ENCODE measurements at regions not wholly inside any gene's neighbourhood (a gene's known extent, or its start where the extent isn't known, plus 50 kb on each side); places are given as distances from the start of the nearest gene placed in this dataset.

- no peak for DNase-seq (ENCODE audit: low spot score)
- no peak overlapping the region for H3K27ac ChIP-seq
- H3K9me2 ChIP-seq (replicated peaks; ENCODE audit: insufficient read depth) = no peaks in the 10 kb centered on the region
- H3K4me1 ChIP-seq (ENCODE audit: insufficient read depth) = no peaks in the 10 kb centered on the region
- no peak overlapping the region for H3K4me2 ChIP-seq
- H2AFZ ChIP-seq = no peak overlapping the region
- WGBS (ENCODE audit: low lambda C conversion rate, missing lambda C conversion rate) = 92% methylated on average over 4 of the region's 4 CpGs
- no peak overlapping the region for H3K4me3 ChIP-seq
- no peak for TF ChIP-seq EZH2 (IDR thresholded peaks at IDR 0.05; ENCODE audit: borderline replicate concordance)
- no peaks in the 10 kb centered on the region for H3K27me3 ChIP-seq
- H3K36me3 ChIP-seq (replicated peaks; ENCODE audit: insufficient read depth, low read depth) = no peaks in the 10 kb centered on the region
- H3K79me2 ChIP-seq = no peaks in the 10 kb centered on the region
- no peaks in the 10 kb centered on the region for H3K9me3 ChIP-seq (ENCODE audit: low read depth)
- H4K20me1 ChIP-seq (ENCODE audit: insufficient read depth, poor library complexity, severe bottlenecking) = no peaks in the 10 kb centered on the region
Observed at GRCh38 chr9:84405667-84406066, 65.1 kb upstream of the SLC28A3 start.

GRCh38 chr9:84408416-84408815 lies 67.9 kb upstream of the SLC28A3 start:
- H3K9me3 ChIP-seq (ENCODE audit: low read depth) = no peaks in the 10 kb centered on the region
- H4K20me1 ChIP-seq (ENCODE audit: insufficient read depth, poor library complexity, severe bottlenecking) = no peaks in the 10 kb centered on the region
- 99% methylated on average over 22 of the region's 34 CpGs for WGBS (ENCODE audit: low lambda C conversion rate, missing lambda C conversion rate)
- no peaks in the 10 kb centered on the region for H3K79me2 ChIP-seq
- no peak overlapping the region for H3K4me3 ChIP-seq
- DNase-seq (ENCODE audit: low spot score) = no peak
- no peak overlapping the region for H2AFZ ChIP-seq
- no peaks in the 10 kb centered on the region for H3K27me3 ChIP-seq
- no peaks in the 10 kb centered on the region for H3K36me3 ChIP-seq (replicated peaks; ENCODE audit: insufficient read depth, low read depth)
- H3K4me2 ChIP-seq = no peak overlapping the region
- H3K4me1 ChIP-seq (ENCODE audit: insufficient read depth) = no peaks in the 10 kb centered on the region
- no peak for TF ChIP-seq EZH2phosphoT487 (IDR thresholded peaks at IDR 0.05; ENCODE audit: low read depth, severe bottlenecking, unreplicated experiment)
- no peak for TF ChIP-seq EZH2 (IDR thresholded peaks at IDR 0.05; ENCODE audit: borderline replicate concordance)
- no peak for TF ChIP-seq CTCF (IDR thresholded peaks at IDR 0.05; ENCODE audit: poor library complexity)
- H3K27ac ChIP-seq = no peak overlapping the region
- H3K9me2 ChIP-seq (replicated peaks; ENCODE audit: insufficient read depth) = no peaks in the 10 kb centered on the region

GRCh38 chr9:84411683-84412267 lies 71.2 kb upstream of the SLC28A3 start:
- H2AFZ ChIP-seq = no peak overlapping the region
- no peaks in the 10 kb centered on the region for H4K20me1 ChIP-seq (ENCODE audit: insufficient read depth, poor library complexity, severe bottlenecking)
- TF ChIP-seq EZH2 (IDR thresholded peaks at IDR 0.05; ENCODE audit: borderline replicate concordance) (no peak), CTCF (IDR thresholded peaks at IDR 0.05; ENCODE audit: poor library complexity) (no peak), EZH2phosphoT487 (IDR thresholded peaks at IDR 0.05; ENCODE audit: low read depth, severe bottlenecking, unreplicated experiment) (no peak)
- H3K79me2 ChIP-seq = no peaks in the 10 kb centered on the region
- DNase-seq (ENCODE audit: low spot score) = no peak
- no peaks in the 10 kb centered on the region for H3K9me3 ChIP-seq (ENCODE audit: low read depth)
- H3K4me1 ChIP-seq (ENCODE audit: insufficient read depth) = no peaks in the 10 kb centered on the region
- no peak overlapping the region for H3K4me2 ChIP-seq
- 90% methylated on average over 6 of the region's 6 CpGs for WGBS (ENCODE audit: low lambda C conversion rate, missing lambda C conversion rate)
- H3K4me3 ChIP-seq = no peak overlapping the region
- H3K9me2 ChIP-seq (replicated peaks; ENCODE audit: insufficient read depth) = no peaks in the 10 kb centered on the region
- no peaks in the 10 kb centered on the region for H3K27me3 ChIP-seq
- H3K36me3 ChIP-seq (replicated peaks; ENCODE audit: insufficient read depth, low read depth) = no peaks in the 10 kb centered on the region
- no peak overlapping the region for H3K27ac ChIP-seq

- TF ChIP-seq EZH2phosphoT487 (IDR thresholded peaks at IDR 0.05; ENCODE audit: low read depth, severe bottlenecking, unreplicated experiment) (no peak), CTCF (IDR thresholded peaks at IDR 0.05; ENCODE audit: poor library complexity) (no peak), EZH2 (IDR thresholded peaks at IDR 0.05; ENCODE audit: borderline replicate concordance) (no peak)
- no peaks in the 10 kb centered on the region for H3K4me1 ChIP-seq (ENCODE audit: insufficient read depth)
- H3K27ac ChIP-seq = no peak overlapping the region
- no peaks in the 10 kb centered on the region for H3K9me2 ChIP-seq (replicated peaks; ENCODE audit: insufficient read depth)
- no peaks in the 10 kb centered on the region for H3K79me2 ChIP-seq
- H2AFZ ChIP-seq = no peak overlapping the region
- no peak for DNase-seq (ENCODE audit: low spot score)
- no peak overlapping the region for H3K4me2 ChIP-seq
- no peak overlapping the region for H3K4me3 ChIP-seq
- H3K36me3 ChIP-seq (replicated peaks; ENCODE audit: insufficient read depth, low read depth) = no peaks in the 10 kb centered on the region
- no peaks in the 10 kb centered on the region for H3K9me3 ChIP-seq (ENCODE audit: low read depth)
- 89% methylated on average over 4 of the region's 4 CpGs for WGBS (ENCODE audit: low lambda C conversion rate, missing lambda C conversion rate)
- H4K20me1 ChIP-seq (ENCODE audit: insufficient read depth, poor library complexity, severe bottlenecking) = no peaks in the 10 kb centered on the region
- no peaks in the 10 kb centered on the region for H3K27me3 ChIP-seq
Observed at GRCh38 chr9:84412654-84413053, 72.1 kb upstream of the SLC28A3 start.
